ENCODE measurements at regions not wholly inside any gene's neighbourhood (a gene's known extent, or its start where the extent isn't known, plus 50 kb on each side); places are given as distances from the start of the nearest gene placed in this dataset.
A peak's percentile ranks its signal among the peaks of the same experiment; 100 is the strongest.

DNA sequence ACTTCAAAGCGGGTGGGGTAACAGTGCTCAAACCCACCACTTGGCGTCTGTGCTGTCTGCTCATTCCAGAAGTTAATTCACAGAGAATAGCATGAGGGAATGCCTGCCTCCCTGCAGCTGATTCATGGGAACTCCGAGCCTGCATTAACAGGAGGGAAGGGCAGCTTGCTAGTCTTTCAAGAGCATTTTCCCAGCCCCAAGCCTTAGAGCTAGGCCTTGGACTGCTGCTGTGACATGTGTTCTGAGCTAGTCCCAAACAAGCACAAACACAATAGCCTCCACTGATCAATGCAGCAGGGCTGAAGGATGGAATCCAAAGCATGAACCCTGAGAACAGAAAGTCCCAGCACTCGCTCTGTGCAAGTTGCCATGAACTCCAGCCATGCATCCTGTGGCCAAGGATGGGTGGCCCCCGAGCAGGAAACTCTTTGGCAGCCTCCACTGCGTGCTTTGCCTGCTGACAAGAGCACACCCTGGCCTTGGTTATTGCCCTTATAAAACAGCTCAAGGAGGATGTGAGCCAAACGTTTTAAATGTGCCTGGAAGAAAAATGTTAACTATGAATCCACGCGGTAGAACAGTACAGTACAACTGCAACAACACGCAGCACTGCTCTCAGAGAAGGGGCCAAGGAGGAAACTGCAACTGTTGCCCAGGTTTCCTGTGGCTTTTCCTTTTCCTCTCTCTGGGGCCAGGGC, 653.1 kb upstream of the KLF4 start:
- no peak for TF ChIP-seq POLR2A (IDR thresholded peaks at IDR 0.05)
- TF ChIP-seq, protein P1, sequence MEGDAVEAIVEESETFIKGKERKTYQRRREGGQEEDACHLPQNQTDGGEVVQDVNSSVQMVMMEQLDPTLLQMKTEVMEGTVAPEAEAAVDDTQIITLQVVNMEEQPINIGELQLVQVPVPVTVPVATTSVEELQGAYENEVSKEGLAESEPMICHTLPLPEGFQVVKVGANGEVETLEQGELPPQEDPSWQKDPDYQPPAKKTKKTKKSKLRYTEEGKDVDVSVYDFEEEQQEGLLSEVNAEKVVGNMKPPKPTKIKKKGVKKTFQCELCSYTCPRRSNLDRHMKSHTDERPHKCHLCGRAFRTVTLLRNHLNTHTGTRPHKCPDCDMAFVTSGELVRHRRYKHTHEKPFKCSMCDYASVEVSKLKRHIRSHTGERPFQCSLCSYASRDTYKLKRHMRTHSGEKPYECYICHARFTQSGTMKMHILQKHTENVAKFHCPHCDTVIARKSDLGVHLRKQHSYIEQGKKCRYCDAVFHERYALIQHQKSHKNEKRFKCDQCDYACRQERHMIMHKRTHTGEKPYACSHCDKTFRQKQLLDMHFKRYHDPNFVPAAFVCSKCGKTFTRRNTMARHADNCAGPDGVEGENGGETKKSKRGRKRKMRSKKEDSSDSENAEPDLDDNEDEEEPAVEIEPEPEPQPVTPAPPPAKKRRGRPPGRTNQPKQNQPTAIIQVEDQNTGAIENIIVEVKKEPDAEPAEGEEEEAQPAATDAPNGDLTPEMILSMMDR (IDR thresholded peaks at IDR 0.05): peak in 1 of 4 experiments; percentile 51
